ENCODE measurements at regions not wholly inside any gene's neighbourhood (a gene's known extent, or its start where the extent isn't known, plus 50 kb on each side); places are given as distances from the start of the nearest gene placed in this dataset.

- DNase-seq = no peak
- no peaks in the 10 kb centered on the region for H3K9me3 ChIP-seq (replicated peaks; ENCODE audit: insufficient read depth, low read length)
- no peaks in the 10 kb centered on the region for H3F3A ChIP-seq (ENCODE audit: insufficient read depth, low read length)
- H3K27ac ChIP-seq (ENCODE audit: low read length) = no peak overlapping the region
- H4K20me1 ChIP-seq (ENCODE audit: insufficient read depth, low read length) = no peaks in the 10 kb centered on the region
- no peak overlapping the region for H3K9ac ChIP-seq (ENCODE audit: low read length)
- no peaks in the 10 kb centered on the region for H3K36me3 ChIP-seq (replicated peaks; ENCODE audit: insufficient read depth, low read length)
- no peak overlapping the region for H3K4me3 ChIP-seq (ENCODE audit: low read length)
- TF ChIP-seq CTCF (IDR thresholded peaks at IDR 0.05; ENCODE audit: low read length) = no peak
- TF ChIP-seq EZH2 (optimal IDR thresholded peaks at IDR 0.05; ENCODE audit: low read depth, low read length) = no peak
- no peak for TF ChIP-seq EZH2phosphoT487 (IDR thresholded peaks at IDR 0.05; ENCODE audit: low read length)
- no peaks in the 10 kb centered on the region for H3K79me2 ChIP-seq (ENCODE audit: low read length)
- H2AFZ ChIP-seq (ENCODE audit: low read length) = no peak overlapping the region
- H3K4me2 ChIP-seq (ENCODE audit: low read depth, low read length) = no peak overlapping the region
- H3K4me1 ChIP-seq (ENCODE audit: low read length) = no peaks in the 10 kb centered on the region
- no peaks in the 10 kb centered on the region for H3K27me3 ChIP-seq (replicated peaks; ENCODE audit: insufficient read depth, low read length)
- no peaks in the 10 kb centered on the region for H3K9me2 ChIP-seq (replicated peaks; ENCODE audit: insufficient read depth, low read length)
Observed at GRCh38 chr3:151992326-151993041, 119.0 kb downstream of the SUCNR1 start.

- H2AFZ ChIP-seq (ENCODE audit: low read length) = no peak overlapping the region
Observed at GRCh38 chr3:151995091-151995490, 121.6 kb downstream of the SUCNR1 start.

GRCh38 chr3:151998744-151999143, 125.3 kb downstream of the SUCNR1 start:
- Histone ChIP-seq H2AFZ (ENCODE audit: low read length) (no peak overlapping the region), H3K27me3 (replicated peaks; ENCODE audit: insufficient read depth, low read length) (no peaks in the 10 kb centered on the region), H3K4me2 (ENCODE audit: low read depth, low read length) (no peak overlapping the region), H3K9me3 (replicated peaks; ENCODE audit: insufficient read depth, low read length) (no peaks in the 10 kb centered on the region), H3K9ac (ENCODE audit: low read length) (no peak overlapping the region), H3K4me1 (ENCODE audit: low read length) (no peaks in the 10 kb centered on the region), H3F3A (ENCODE audit: insufficient read depth, low read length) (no peaks in the 10 kb centered on the region), H3K4me3 (ENCODE audit: low read length) (no peak overlapping the region), H4K20me1 (ENCODE audit: insufficient read depth, low read length) (no peaks in the 10 kb centered on the region), H3K9me2 (replicated peaks; ENCODE audit: insufficient read depth, low read length) (no peaks in the 10 kb centered on the region), H3K36me3 (replicated peaks; ENCODE audit: insufficient read depth, low read length) (no peaks in the 10 kb centered on the region), H3K79me2 (ENCODE audit: low read length) (no peaks in the 10 kb centered on the region), H3K27ac (ENCODE audit: low read length) (no peak overlapping the region)
- no peak for DNase-seq
- no peak for TF ChIP-seq EZH2phosphoT487 (IDR thresholded peaks at IDR 0.05; ENCODE audit: low read length)
- no peak for TF ChIP-seq CTCF (IDR thresholded peaks at IDR 0.05; ENCODE audit: low read length)
- TF ChIP-seq EZH2 (optimal IDR thresholded peaks at IDR 0.05; ENCODE audit: low read depth, low read length) = no peak

More at GRCh38 chr3:151995091-151995490, 121.6 kb downstream of the SUCNR1 start:
- H3K4me3 ChIP-seq (ENCODE audit: low read length) = no peak overlapping the region
- no peaks in the 10 kb centered on the region for H3K9me2 ChIP-seq (replicated peaks; ENCODE audit: insufficient read depth, low read length)
- no peak overlapping the region for H3K27ac ChIP-seq (ENCODE audit: low read length)
- no peaks in the 10 kb centered on the region for H3K36me3 ChIP-seq (replicated peaks; ENCODE audit: insufficient read depth, low read length)
- no peaks in the 10 kb centered on the region for H3K79me2 ChIP-seq (ENCODE audit: low read length)
- no peak for DNase-seq
- H3K4me2 ChIP-seq (ENCODE audit: low read depth, low read length) = no peak overlapping the region
- H3K27me3 ChIP-seq (replicated peaks; ENCODE audit: insufficient read depth, low read length) = no peaks in the 10 kb centered on the region
- TF ChIP-seq CTCF (IDR thresholded peaks at IDR 0.05; ENCODE audit: low read length) = no peak
- no peak for TF ChIP-seq EZH2phosphoT487 (IDR thresholded peaks at IDR 0.05; ENCODE audit: low read length)
- no peak for TF ChIP-seq EZH2 (optimal IDR thresholded peaks at IDR 0.05; ENCODE audit: low read depth, low read length)
- no peaks in the 10 kb centered on the region for H4K20me1 ChIP-seq (ENCODE audit: insufficient read depth, low read length)
- H3K9me3 ChIP-seq (replicated peaks; ENCODE audit: insufficient read depth, low read length) = no peaks in the 10 kb centered on the region
- no peaks in the 10 kb centered on the region for H3K4me1 ChIP-seq (ENCODE audit: low read length)
- H3F3A ChIP-seq (ENCODE audit: insufficient read depth, low read length) = no peaks in the 10 kb centered on the region
- no peak overlapping the region for H3K9ac ChIP-seq (ENCODE audit: low read length)

All from MM.1S (cell line).